ENCODE measurements at regions not wholly inside any gene's neighbourhood (a gene's known extent, or its start where the extent isn't known, plus 50 kb on each side); places are given as distances from the start of the nearest gene placed in this dataset.

DNA sequence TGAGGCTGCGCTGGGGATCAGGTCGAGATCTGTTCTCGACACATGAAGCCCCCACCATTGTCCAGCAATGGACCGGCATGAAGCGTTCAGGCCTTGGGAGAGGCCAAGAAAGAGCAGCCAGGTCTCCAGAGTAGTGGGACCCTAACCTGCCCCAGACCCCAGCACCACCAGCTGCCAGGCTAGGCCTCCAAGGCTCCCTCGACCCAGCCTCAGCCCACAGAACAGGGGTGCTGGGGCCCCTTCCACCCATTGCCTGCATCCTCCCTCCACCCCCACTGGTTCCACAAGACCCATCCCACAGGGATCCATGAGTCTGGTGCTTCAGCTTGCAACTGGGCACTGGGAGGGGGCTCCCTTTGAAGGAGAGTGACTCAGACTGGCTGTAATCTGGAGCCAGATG lies 120.3 kb downstream of the TUBA3C start:
- no peak for TF ChIP-seq POLR2AphosphoS5 (IDR thresholded peaks at IDR 0.05)
- TF ChIP-seq, protein P1, sequence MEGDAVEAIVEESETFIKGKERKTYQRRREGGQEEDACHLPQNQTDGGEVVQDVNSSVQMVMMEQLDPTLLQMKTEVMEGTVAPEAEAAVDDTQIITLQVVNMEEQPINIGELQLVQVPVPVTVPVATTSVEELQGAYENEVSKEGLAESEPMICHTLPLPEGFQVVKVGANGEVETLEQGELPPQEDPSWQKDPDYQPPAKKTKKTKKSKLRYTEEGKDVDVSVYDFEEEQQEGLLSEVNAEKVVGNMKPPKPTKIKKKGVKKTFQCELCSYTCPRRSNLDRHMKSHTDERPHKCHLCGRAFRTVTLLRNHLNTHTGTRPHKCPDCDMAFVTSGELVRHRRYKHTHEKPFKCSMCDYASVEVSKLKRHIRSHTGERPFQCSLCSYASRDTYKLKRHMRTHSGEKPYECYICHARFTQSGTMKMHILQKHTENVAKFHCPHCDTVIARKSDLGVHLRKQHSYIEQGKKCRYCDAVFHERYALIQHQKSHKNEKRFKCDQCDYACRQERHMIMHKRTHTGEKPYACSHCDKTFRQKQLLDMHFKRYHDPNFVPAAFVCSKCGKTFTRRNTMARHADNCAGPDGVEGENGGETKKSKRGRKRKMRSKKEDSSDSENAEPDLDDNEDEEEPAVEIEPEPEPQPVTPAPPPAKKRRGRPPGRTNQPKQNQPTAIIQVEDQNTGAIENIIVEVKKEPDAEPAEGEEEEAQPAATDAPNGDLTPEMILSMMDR (IDR thresholded peaks at IDR 0.05 in 8 of 11, conservative IDR thresholded peaks at IDR 0.05 in 3 of 11): no peak
